Neural cell (in vitro differentiated cells): ENCODE measurements at regions not wholly inside any gene's neighbourhood (a gene's known extent, or its start where the extent isn't known, plus 50 kb on each side); places are given as distances from the start of the nearest gene placed in this dataset.

Experiments
- H2AFZ ChIP-seq: fragments of 200-600, 300-800 bp; sonication (generic), shearing (Covaris generic); 2 replicates; pipeline ENCODE4 v1.6.0; 2014; ENCODE audit warnings: low read depth, mild to moderate bottlenecking, antibody characterized with exemption, low read length, moderate library complexity
- H3F3A ChIP-seq: fragments of 200-600 bp; shearing (Covaris generic); 2 replicates; pipeline ENCODE4 v1.6.1; 2016; ENCODE audit warnings: mild to moderate bottlenecking, moderate library complexity, mixed read lengths, antibody characterized with exemption, low read length; ENCODE audit not compliant: insufficient read depth, poor library complexity, severe bottlenecking
- H3K27ac ChIP-seq: fragments of 200-600, 300-800 bp; sonication (generic), shearing (Covaris generic); 2 replicates; pipeline ENCODE4 v1.5.1; 2014; ENCODE audit warnings: mild to moderate bottlenecking, low read length, moderate library complexity
- H3K27me3 ChIP-seq: fragments of 300-800, 200-600 bp; sonication (generic), shearing (Covaris generic); 2 replicates; pipeline ENCODE4 v1.6.0; 2014; ENCODE audit warnings: mild to moderate bottlenecking, low read depth, low read length, moderate library complexity; ENCODE audit not compliant: insufficient read depth
- H3K36me3 ChIP-seq: fragments of 300-800, 200-600 bp; sonication (generic), shearing (Covaris generic); 2 replicates; pipeline ENCODE4 v1.5.1; 2014; ENCODE audit warnings: mild to moderate bottlenecking, antibody characterized with exemption, low read length, moderate library complexity; ENCODE audit not compliant: insufficient read depth
- H3K4me2 ChIP-seq: fragments of 300-800, 200-600 bp; sonication (generic), shearing (Covaris generic); 2 replicates; pipeline ENCODE4 v1.6.0; 2014; ENCODE audit warnings: mild to moderate bottlenecking, low read length
- H3K4me3 ChIP-seq: fragments of 300-800, 200-600 bp; sonication (generic), shearing (Covaris generic); 2 replicates; pipeline ENCODE4 v1.5.1; 2014; ENCODE audit warnings: mild to moderate bottlenecking, low read length, moderate library complexity
- H3K79me2 ChIP-seq: fragments of 200-600 bp; shearing (Covaris generic); replicated peaks from 2 replicates; pipeline ENCODE4 v1.6.0; 2014; ENCODE audit warnings: mild to moderate bottlenecking, low read length, moderate library complexity; ENCODE audit not compliant: insufficient read depth
- H3K9ac ChIP-seq: fragments of 300-800, 200-600 bp; sonication (generic), shearing (Covaris generic); 2 replicates; pipeline ENCODE4 v1.6.1; 2016; ENCODE audit warnings: mild to moderate bottlenecking, low read length, mixed read lengths
- H3K9me2 ChIP-seq: fragments of 200-600 bp; shearing (Covaris generic); 2 replicates; pipeline ENCODE4 v1.6.1; 2016; ENCODE audit warnings: mild to moderate bottlenecking, low read length, mixed read lengths; ENCODE audit not compliant: insufficient read depth
- H3K9me3 ChIP-seq: fragments of 200-600, 300-800 bp; sonication (generic), shearing (Covaris generic); 2 replicates; pipeline ENCODE4 v1.6.1; 2016; ENCODE audit warnings: mild to moderate bottlenecking, mixed run types, low read length, moderate library complexity, mixed read lengths
- H4K20me1 ChIP-seq: fragments of 200-600 bp; shearing (Covaris generic); 2 replicates; pipeline ENCODE4 v1.6.1; 2016; ENCODE audit warnings: mild to moderate bottlenecking, mixed run types; ENCODE audit not compliant: insufficient read depth
- CTCF ChIP-seq: fragments of 450-650 bp; IDR thresholded peaks from 2 replicates; pipeline ENCODE4 v1.5.1; 2014; ENCODE audit warnings: antibody characterized with exemption, mild to moderate bottlenecking, moderate library complexity; ENCODE audit not compliant: poor library complexity, severe bottlenecking
- EP300 ChIP-seq: fragments of 450-650 bp; conservative IDR thresholded peaks from 2 replicates; pipeline ENCODE4 v1.6.1; 2014; ENCODE audit warnings: antibody characterized with exemption, mild to moderate bottlenecking, moderate library complexity; ENCODE audit not compliant: poor library complexity, severe bottlenecking
- EZH2 ChIP-seq: fragments of 200-600, 300-800 bp; shearing (Covaris generic), sonication (generic); IDR thresholded peaks from 2 replicates; pipeline ENCODE4 v1.6.1; 2014; ENCODE audit warnings: antibody characterized with exemption, low read length, borderline replicate concordance, mild to moderate bottlenecking; ENCODE audit not compliant: insufficient read depth, poor library complexity, severe bottlenecking
- MXI1 ChIP-seq: fragments of 450-650 bp; conservative IDR thresholded peaks from 2 replicates; pipeline ENCODE4 v1.6.1; 2014; ENCODE audit warnings: antibody characterized with exemption, mild to moderate bottlenecking; ENCODE audit not compliant: poor library complexity, severe bottlenecking
- POLR2AphosphoS5 ChIP-seq: IDR thresholded peaks from 2 replicates; pipeline ENCODE4 v1.6.1; 2012
- RAD21 ChIP-seq: fragments of 450-650 bp; conservative IDR thresholded peaks from 2 replicates; pipeline ENCODE4 v1.6.1; 2014; ENCODE audit warnings: antibody characterized with exemption, mild to moderate bottlenecking, moderate library complexity
- SMC3 ChIP-seq: fragments of 450-650 bp; conservative IDR thresholded peaks from 2 replicates; pipeline ENCODE4 v1.6.1; 2014; ENCODE audit warnings: antibody characterized with exemption, mild to moderate bottlenecking, moderate library complexity; ENCODE audit not compliant: poor library complexity
- TAF1 ChIP-seq: IDR thresholded peaks from 2 replicates; pipeline ENCODE4 v1.6.1; 2012; ENCODE audit warnings: low read depth
- TF ChIP-seq, protein P1 (sequence below): IDR thresholded peaks from 2 replicates; pipeline ENCODE4 v1.6.1; 2012; ENCODE audit warnings: borderline replicate concordance

GRCh38 chr20:39946053-39946810, 742.8 kb downstream of the MAFB start:
- Histone ChIP-seq H3K4me2 (no peak overlapping the region), H3K9me2 (no peaks in the 10 kb centered on the region), H3K79me2 (no peaks in the 10 kb centered on the region), H3K27ac (no peak overlapping the region), H3F3A (no peaks in the 10 kb centered on the region), H3K4me3 (no peak overlapping the region), H3K9ac (no peak overlapping the region), H2AFZ (no peak overlapping the region), H4K20me1 (no peaks in the 10 kb centered on the region), H3K27me3 (no peaks in the 10 kb centered on the region), H3K36me3 (no peaks in the 10 kb centered on the region), H3K9me3 (no peaks in the 10 kb centered on the region)
- TF ChIP-seq EP300 (no peak), EZH2 (no peak), CTCF (no peak), TAF1 (no peak), RAD21 (no peak), MXI1 (no peak), POLR2AphosphoS5 (no peak), SMC3 (no peak)
- TF ChIP-seq, protein P1, sequence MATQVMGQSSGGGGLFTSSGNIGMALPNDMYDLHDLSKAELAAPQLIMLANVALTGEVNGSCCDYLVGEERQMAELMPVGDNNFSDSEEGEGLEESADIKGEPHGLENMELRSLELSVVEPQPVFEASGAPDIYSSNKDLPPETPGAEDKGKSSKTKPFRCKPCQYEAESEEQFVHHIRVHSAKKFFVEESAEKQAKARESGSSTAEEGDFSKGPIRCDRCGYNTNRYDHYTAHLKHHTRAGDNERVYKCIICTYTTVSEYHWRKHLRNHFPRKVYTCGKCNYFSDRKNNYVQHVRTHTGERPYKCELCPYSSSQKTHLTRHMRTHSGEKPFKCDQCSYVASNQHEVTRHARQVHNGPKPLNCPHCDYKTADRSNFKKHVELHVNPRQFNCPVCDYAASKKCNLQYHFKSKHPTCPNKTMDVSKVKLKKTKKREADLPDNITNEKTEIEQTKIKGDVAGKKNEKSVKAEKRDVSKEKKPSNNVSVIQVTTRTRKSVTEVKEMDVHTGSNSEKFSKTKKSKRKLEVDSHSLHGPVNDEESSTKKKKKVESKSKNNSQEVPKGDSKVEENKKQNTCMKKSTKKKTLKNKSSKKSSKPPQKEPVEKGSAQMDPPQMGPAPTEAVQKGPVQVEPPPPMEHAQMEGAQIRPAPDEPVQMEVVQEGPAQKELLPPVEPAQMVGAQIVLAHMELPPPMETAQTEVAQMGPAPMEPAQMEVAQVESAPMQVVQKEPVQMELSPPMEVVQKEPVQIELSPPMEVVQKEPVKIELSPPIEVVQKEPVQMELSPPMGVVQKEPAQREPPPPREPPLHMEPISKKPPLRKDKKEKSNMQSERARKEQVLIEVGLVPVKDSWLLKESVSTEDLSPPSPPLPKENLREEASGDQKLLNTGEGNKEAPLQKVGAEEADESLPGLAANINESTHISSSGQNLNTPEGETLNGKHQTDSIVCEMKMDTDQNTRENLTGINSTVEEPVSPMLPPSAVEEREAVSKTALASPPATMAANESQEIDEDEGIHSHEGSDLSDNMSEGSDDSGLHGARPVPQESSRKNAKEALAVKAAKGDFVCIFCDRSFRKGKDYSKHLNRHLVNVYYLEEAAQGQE: no peak

- no peaks in the 10 kb centered on the region for H4K20me1 ChIP-seq
- no peaks in the 10 kb centered on the region for H3K9me3 ChIP-seq
- no peak overlapping the region for H3K9ac ChIP-seq
- no peak overlapping the region for H3K27ac ChIP-seq
- no peaks in the 10 kb centered on the region for H3K36me3 ChIP-seq
- H3K4me2 ChIP-seq: no peak overlapping the region
- no peak overlapping the region for H3K4me3 ChIP-seq
- no peaks in the 10 kb centered on the region for H3K79me2 ChIP-seq
- H3F3A ChIP-seq: no peaks in the 10 kb centered on the region
- H2AFZ ChIP-seq: no peak overlapping the region
- no peaks in the 10 kb centered on the region for H3K27me3 ChIP-seq
- no peaks in the 10 kb centered on the region for H3K9me2 ChIP-seq
- TF ChIP-seq, protein P1: no peak
- TF ChIP-seq MXI1: no peak
- no peak for TF ChIP-seq TAF1
- TF ChIP-seq CTCF: no peak
- TF ChIP-seq EZH2: no peak
- TF ChIP-seq RAD21: no peak
- TF ChIP-seq POLR2AphosphoS5: no peak
- no peak for TF ChIP-seq SMC3
- TF ChIP-seq EP300: no peak
These were observed 744.2 kb downstream of the MAFB start for GRCh38 chr20:39944861-39945260.
